ENCODE measurements at regions not wholly inside any gene's neighbourhood (a gene's known extent, or its start where the extent isn't known, plus 50 kb on each side); places are given as distances from the start of the nearest gene placed in this dataset.

- Histone ChIP-seq H3K4me1 (ENCODE audit: control insufficient read depth in 5 of 5, insufficient read depth in 5 of 5, low read length in 5 of 5) (no peaks in the 10 kb centered on the region), H3K9ac (ENCODE audit: insufficient read depth in 1 of 2, low read length in 2 of 2) (no peak overlapping the region), H3K4me3 (no peak overlapping the region), H3K27ac (ENCODE audit: low read depth in 1 of 2, low read length in 1 of 2) (no peak overlapping the region), H3K9me3 (ENCODE audit: control insufficient read depth in 4 of 4, insufficient read depth in 3 of 4, low read length in 3 of 4) (no peaks in the 10 kb centered on the region), H3K36me3 (ENCODE audit: control insufficient read depth in 4 of 4, insufficient read depth in 4 of 4, low read length in 4 of 4) (no peaks in the 10 kb centered on the region), H3K27me3 (ENCODE audit: control insufficient read depth in 3 of 3, insufficient read depth in 3 of 3, low read length in 2 of 3) (no peaks in the 10 kb centered on the region)
- DNase-seq (no peak), ATAC-seq (ENCODE audit: insufficient read depth, low FRiP score) (no peak)
- WGBS, 2 donors: 96 to 100% methylated on average over 1 of the region's 1 CpG
- TF ChIP-seq, protein P1, sequence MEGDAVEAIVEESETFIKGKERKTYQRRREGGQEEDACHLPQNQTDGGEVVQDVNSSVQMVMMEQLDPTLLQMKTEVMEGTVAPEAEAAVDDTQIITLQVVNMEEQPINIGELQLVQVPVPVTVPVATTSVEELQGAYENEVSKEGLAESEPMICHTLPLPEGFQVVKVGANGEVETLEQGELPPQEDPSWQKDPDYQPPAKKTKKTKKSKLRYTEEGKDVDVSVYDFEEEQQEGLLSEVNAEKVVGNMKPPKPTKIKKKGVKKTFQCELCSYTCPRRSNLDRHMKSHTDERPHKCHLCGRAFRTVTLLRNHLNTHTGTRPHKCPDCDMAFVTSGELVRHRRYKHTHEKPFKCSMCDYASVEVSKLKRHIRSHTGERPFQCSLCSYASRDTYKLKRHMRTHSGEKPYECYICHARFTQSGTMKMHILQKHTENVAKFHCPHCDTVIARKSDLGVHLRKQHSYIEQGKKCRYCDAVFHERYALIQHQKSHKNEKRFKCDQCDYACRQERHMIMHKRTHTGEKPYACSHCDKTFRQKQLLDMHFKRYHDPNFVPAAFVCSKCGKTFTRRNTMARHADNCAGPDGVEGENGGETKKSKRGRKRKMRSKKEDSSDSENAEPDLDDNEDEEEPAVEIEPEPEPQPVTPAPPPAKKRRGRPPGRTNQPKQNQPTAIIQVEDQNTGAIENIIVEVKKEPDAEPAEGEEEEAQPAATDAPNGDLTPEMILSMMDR (IDR thresholded peaks at IDR 0.05; ENCODE audit: control extremely low read depth, extremely low read depth): no peak
Measured at GRCh38 chr6:7664003-7664402, 61.9 kb upstream of the BMP6 start.

DNA sequence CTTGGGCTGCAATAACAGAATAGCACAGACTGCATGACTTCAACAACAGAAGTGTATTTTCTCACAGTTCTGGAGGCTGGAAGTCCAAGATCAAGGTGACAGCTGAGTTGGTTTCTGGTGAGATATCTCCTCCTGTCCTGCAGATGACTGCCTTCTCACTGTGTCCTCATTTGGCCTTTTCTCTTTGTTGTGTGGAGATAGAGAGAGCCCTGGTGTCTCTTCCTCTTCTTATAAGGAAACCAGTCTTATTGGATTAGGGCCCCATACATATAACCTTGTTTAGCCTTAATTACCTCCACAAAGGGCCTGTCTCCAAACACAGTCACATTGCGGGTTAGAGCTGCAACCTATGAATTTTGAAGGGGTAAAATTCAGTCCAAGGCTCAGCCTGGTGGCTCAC lies 57.0 kb upstream of the BMP6 start:
- TF ChIP-seq, protein P1 (IDR thresholded peaks at IDR 0.05; ENCODE audit: control extremely low read depth, extremely low read depth): no peak

GRCh38 chr6:7669742-7670141 lies 56.2 kb upstream of the BMP6 start:
- Histone ChIP-seq H3K36me3 (ENCODE audit: control insufficient read depth in 4 of 4, insufficient read depth in 4 of 4, low read length in 4 of 4) (no peaks in the 10 kb centered on the region), H3K9ac (ENCODE audit: insufficient read depth in 1 of 2, low read length in 2 of 2) (no peak overlapping the region), H3K27me3 (ENCODE audit: control insufficient read depth in 3 of 3, insufficient read depth in 3 of 3, low read length in 2 of 3) (peaks cover 0 to 3% (median 0%) of the 10 kb centered on the region in 3 donors), H3K9me3 (ENCODE audit: control insufficient read depth in 4 of 4, insufficient read depth in 3 of 4, low read length in 3 of 4) (peaks cover 0 to 1% (median 0%) of the 10 kb centered on the region in 4 donors), H3K27ac (ENCODE audit: low read depth in 1 of 2, low read length in 1 of 2) (no peak overlapping the region), H3K4me1 (ENCODE audit: control insufficient read depth in 5 of 5, insufficient read depth in 5 of 5, low read length in 5 of 5) (peaks cover 0 to 28% (median 5%) of the 10 kb centered on the region in 5 donors), H3K4me3 (no peak overlapping the region)
- DNase-seq (no peak), ATAC-seq (ENCODE audit: insufficient read depth, low FRiP score) (no peak)
- WGBS, 2 donors: 90 to 94% methylated on average over 4 of the region's 4 CpGs
- TF ChIP-seq, protein P1 (IDR thresholded peaks at IDR 0.05; ENCODE audit: control extremely low read depth, extremely low read depth): no peak

More for the DNA sequence above, 57.0 kb upstream of the BMP6 start:
- H3K4me3 ChIP-seq: no peak overlapping the region
- H3K4me1 ChIP-seq (ENCODE audit: control insufficient read depth in 5 of 5, insufficient read depth in 5 of 5, low read length in 5 of 5): peaks cover 0 to 22% (median 1%) of the 10 kb centered on the region in 5 donors
- ATAC-seq (ENCODE audit: insufficient read depth, low FRiP score) (no peak), DNase-seq (no peak)
- peaks cover 0 to under 1% (median 0%) of the 10 kb centered on the region in 4 donors for H3K9me3 ChIP-seq (ENCODE audit: control insufficient read depth in 4 of 4, insufficient read depth in 3 of 4, low read length in 3 of 4)
- no peak overlapping the region for H3K27ac ChIP-seq (ENCODE audit: low read depth in 1 of 2, low read length in 1 of 2)
- H3K36me3 ChIP-seq (ENCODE audit: control insufficient read depth in 4 of 4, insufficient read depth in 4 of 4, low read length in 4 of 4): no peaks in the 10 kb centered on the region
- no peak overlapping the region for H3K9ac ChIP-seq (ENCODE audit: insufficient read depth in 1 of 2, low read length in 2 of 2)
- WGBS, 2 donors: 90 to 97% methylated on average over 1 of the region's 1 CpG
- peaks cover 0 to 3% (median 0%) of the 10 kb centered on the region in 3 donors for H3K27me3 ChIP-seq (ENCODE audit: control insufficient read depth in 3 of 3, insufficient read depth in 3 of 3, low read length in 2 of 3)

GRCh38 chr6:7671076-7671475 lies 54.8 kb upstream of the BMP6 start:
- peaks cover 0 to 1% (median 0%) of the 10 kb centered on the region in 4 donors for H3K9me3 ChIP-seq (ENCODE audit: control insufficient read depth in 4 of 4, insufficient read depth in 3 of 4, low read length in 3 of 4)
- 55 to 68% methylated on average over 7 of the region's 7 CpGs for WGBS, 2 donors
- no peak overlapping the region for H3K27ac ChIP-seq (ENCODE audit: low read depth in 1 of 2, low read length in 1 of 2)
- H3K27me3 ChIP-seq (ENCODE audit: control insufficient read depth in 3 of 3, insufficient read depth in 3 of 3, low read length in 2 of 3): peaks cover 0 to 3% (median 0%) of the 10 kb centered on the region in 3 donors
- ATAC-seq (ENCODE audit: insufficient read depth, low FRiP score) (no peak), DNase-seq (no peak)
- H3K36me3 ChIP-seq (ENCODE audit: control insufficient read depth in 4 of 4, insufficient read depth in 4 of 4, low read length in 4 of 4): no peaks in the 10 kb centered on the region
- H3K4me3 ChIP-seq: no peak overlapping the region
- TF ChIP-seq, protein P1 (IDR thresholded peaks at IDR 0.05; ENCODE audit: control extremely low read depth, extremely low read depth): no peak
- no peak overlapping the region for H3K9ac ChIP-seq (ENCODE audit: insufficient read depth in 1 of 2, low read length in 2 of 2)
- peaks cover 0 to 38% (median 5%) of the 10 kb centered on the region in 5 donors for H3K4me1 ChIP-seq (ENCODE audit: control insufficient read depth in 5 of 5, insufficient read depth in 5 of 5, low read length in 5 of 5)

Data from lung (tissue), 11 donors.